WTC11 (cell line): ENCODE measurements at regions not wholly inside any gene's neighbourhood (a gene's known extent, or its start where the extent isn't known, plus 50 kb on each side); places are given as distances from the start of the nearest gene placed in this dataset.

Source experiments
- ATAC-seq: fragments of 200-7000 bp; cut with Tn5 transposase; 2 replicates; pipeline ENCODE4 v1.10.0; 2021; ENCODE audit warnings: mild to moderate bottlenecking, moderate library complexity
- CTCF ChIA-PET: fragments of 300-600 bp; sonication (Branson Sonifier 250); formaldehyde crosslinking; loops from one replicate; lab custom pipeline; 2021; ENCODE audit warnings: antibody characterized with exemption; lab: Charles Lee
- POLR2A ChIA-PET: fragments of 350-600 bp; sonication (Branson Sonifier 250); formaldehyde crosslinking; loops from one replicate; lab custom pipeline; 2021; ENCODE audit warnings: antibody characterized with exemption; lab: Charles Lee
- DNase-seq: peaks from one replicate; pipeline ENCODE4 v3.0.0; 2021; ENCODE audit warnings: low spot score
- H3K27ac Mint-ChIP-seq: 2 replicates; pipeline ENCODE4 v1.8.0; 2021; ENCODE audit warnings: mixed read lengths
- H3K27me3 Mint-ChIP-seq: 2 replicates; pipeline ENCODE4 v1.8.0; 2021; ENCODE audit warnings: low read depth, mild to moderate bottlenecking, moderate library complexity, mixed read lengths
- H3K36me3 Mint-ChIP-seq: 2 replicates; pipeline ENCODE4 v1.8.0; 2021; ENCODE audit warnings: mixed read lengths
- H3K4me1 Mint-ChIP-seq: 2 replicates; pipeline ENCODE4 v1.8.0; 2022; ENCODE audit warnings: mixed read lengths
- H3K4me3 Mint-ChIP-seq: 2 replicates; pipeline ENCODE4 v1.8.0; 2021; ENCODE audit warnings: mild to moderate bottlenecking, moderate library complexity, mixed read lengths
- H3K9me3 Mint-ChIP-seq: 2 replicates; pipeline ENCODE4 v1.8.0; 2021; ENCODE audit warnings: mixed read lengths
- ELF4 ChIP-seq: sonication (generic); formaldehyde crosslinking; IDR thresholded peaks from 2 replicates; pipeline ENCODE4 v1.8.1; 2022; ENCODE audit warnings: low read depth, mild to moderate bottlenecking, moderate library complexity, missing genetic modification reagents
- ESRRA ChIP-seq: sonication (generic); formaldehyde crosslinking; IDR thresholded peaks from 2 replicates; pipeline ENCODE4 v1.8.1; 2022; ENCODE audit warnings: mild to moderate bottlenecking, missing genetic modification reagents, borderline replicate concordance
- FOXJ3 ChIP-seq: sonication (generic); formaldehyde crosslinking; IDR thresholded peaks from 2 replicates; pipeline ENCODE4 v1.9.0; 2021; ENCODE audit warnings: missing genetic modification reagents, mild to moderate bottlenecking, borderline replicate concordance
- FOXK1 ChIP-seq: sonication (generic); formaldehyde crosslinking; IDR thresholded peaks from 2 replicates; pipeline ENCODE4 v1.8.0; 2022; ENCODE audit warnings: mild to moderate bottlenecking, moderate library complexity, missing genetic modification reagents
- MXD4 ChIP-seq: fragments of 250-450 bp; sonication (Bioruptor Pico); IDR thresholded peaks from 2 replicates; pipeline ENCODE4 v1.8.0; 2021; ENCODE audit warnings: mild to moderate bottlenecking, moderate library complexity, borderline replicate concordance
- MYBL2 ChIP-seq: sonication (generic); formaldehyde crosslinking; IDR thresholded peaks from 2 replicates; pipeline ENCODE4 v1.8.1; 2023; ENCODE audit warnings: mild to moderate bottlenecking, moderate library complexity, missing genetic modification reagents
- NFYB ChIP-seq: sonication (generic); formaldehyde crosslinking; conservative IDR thresholded peaks from 2 replicates; pipeline ENCODE4 v1.8.0; 2022; ENCODE audit warnings: low read depth, missing genetic modification reagents
- OVOL2 ChIP-seq: fragments of 250-450 bp; sonication (Bioruptor Pico); IDR thresholded peaks from 2 replicates; pipeline ENCODE4 v1.9.0; 2021; ENCODE audit warnings: mild to moderate bottlenecking, borderline replicate concordance
- PRRX2 ChIP-seq: fragments of 250-450 bp; sonication (Bioruptor Pico); IDR thresholded peaks from 2 replicates; pipeline ENCODE4 v1.8.0; 2021; ENCODE audit warnings: mild to moderate bottlenecking
- RELA ChIP-seq: sonication (generic); formaldehyde crosslinking; IDR thresholded peaks from 2 replicates; pipeline ENCODE4 v1.8.1; 2022; ENCODE audit warnings: missing genetic modification reagents, mild to moderate bottlenecking, borderline replicate concordance
- SMAD3 ChIP-seq: sonication (generic); formaldehyde crosslinking; IDR thresholded peaks from 2 replicates; pipeline ENCODE4 v1.8.0; 2022; ENCODE audit warnings: missing genetic modification reagents, mild to moderate bottlenecking, borderline replicate concordance
- SOX15 ChIP-seq: fragments of 250-450 bp; sonication (Bioruptor Pico); IDR thresholded peaks from 2 replicates; pipeline ENCODE4 v1.9.0; 2021; ENCODE audit warnings: mild to moderate bottlenecking
- ZNF232 ChIP-seq: sonication (generic); formaldehyde crosslinking; IDR thresholded peaks from 2 replicates; pipeline ENCODE4 v1.8.0; 2022; ENCODE audit warnings: mild to moderate bottlenecking, missing genetic modification reagents
- ZNF317 ChIP-seq: sonication (generic); formaldehyde crosslinking; IDR thresholded peaks from 2 replicates; pipeline ENCODE4 v1.8.1; 2023; ENCODE audit warnings: low read depth, mild to moderate bottlenecking, moderate library complexity, missing genetic modification reagents, borderline replicate concordance
- TF ChIP-seq, protein P1 (sequence below): sonication (generic); formaldehyde crosslinking; IDR thresholded peaks from 2 replicates; pipeline ENCODE4 v1.8.0; 2023; ENCODE audit warnings: missing genetic modification reagents, mild to moderate bottlenecking, borderline replicate concordance
- TF ChIP-seq, protein P2 (sequence below): sonication (generic); formaldehyde crosslinking; IDR thresholded peaks from 2 replicates; pipeline ENCODE4 v1.8.1; 2022; ENCODE audit warnings: low read depth, missing genetic modification reagents, borderline replicate concordance
- TF ChIP-seq, protein P3 (sequence below): fragments of 250-450 bp; sonication (Bioruptor Pico); IDR thresholded peaks from 2 replicates; pipeline ENCODE4 v1.8.0; 2021; ENCODE audit warnings: mild to moderate bottlenecking
- TF ChIP-seq, protein P4 (sequence below): sonication (generic); formaldehyde crosslinking; IDR thresholded peaks from 2 replicates; pipeline ENCODE4 v1.8.1; 2023; ENCODE audit warnings: mild to moderate bottlenecking, missing genetic modification reagents, moderate library complexity
- TF ChIP-seq, protein P5 (sequence below): sonication (generic); formaldehyde crosslinking; IDR thresholded peaks from 2 replicates; pipeline ENCODE4 v1.8.1; 2023; ENCODE audit warnings: mild to moderate bottlenecking, missing genetic modification reagents
- TF ChIP-seq, protein P6 (sequence below): sonication (generic); formaldehyde crosslinking; IDR thresholded peaks from 2 replicates; pipeline ENCODE4 v1.8.1; 2023; ENCODE audit warnings: mild to moderate bottlenecking, missing genetic modification reagents
- TF ChIP-seq, protein P7 (sequence below): sonication (generic); formaldehyde crosslinking; IDR thresholded peaks from 2 replicates; pipeline ENCODE4 v1.8.1; 2023; ENCODE audit warnings: mild to moderate bottlenecking, missing genetic modification reagents, moderate library complexity
- TF ChIP-seq, protein P8 (sequence below): sonication (generic); formaldehyde crosslinking; IDR thresholded peaks from 2 replicates; pipeline ENCODE4 v1.8.0; 2022; ENCODE audit warnings: mild to moderate bottlenecking, missing genetic modification reagents

DNA sequence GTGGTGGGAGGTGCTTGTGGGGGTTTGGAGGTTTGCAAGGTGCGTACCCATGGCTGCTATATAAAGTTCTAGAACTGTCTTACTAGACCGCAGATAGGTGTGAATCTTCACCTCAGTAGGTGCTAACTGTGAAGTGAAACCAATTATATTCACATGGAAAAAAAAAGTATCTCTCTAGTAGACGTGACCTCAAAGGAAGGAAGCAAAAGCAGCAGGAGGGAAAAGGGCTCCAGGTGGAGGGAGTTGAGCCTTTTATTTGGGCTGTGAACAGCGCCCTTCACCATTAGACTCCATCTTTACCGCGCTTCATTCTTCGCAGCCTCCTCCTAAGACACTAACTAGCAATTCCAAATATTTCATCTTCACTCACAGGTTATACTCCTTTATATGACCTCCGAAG, 129.8 kb downstream of the TBX19 start (continued):
- TF ChIP-seq, protein P1, sequence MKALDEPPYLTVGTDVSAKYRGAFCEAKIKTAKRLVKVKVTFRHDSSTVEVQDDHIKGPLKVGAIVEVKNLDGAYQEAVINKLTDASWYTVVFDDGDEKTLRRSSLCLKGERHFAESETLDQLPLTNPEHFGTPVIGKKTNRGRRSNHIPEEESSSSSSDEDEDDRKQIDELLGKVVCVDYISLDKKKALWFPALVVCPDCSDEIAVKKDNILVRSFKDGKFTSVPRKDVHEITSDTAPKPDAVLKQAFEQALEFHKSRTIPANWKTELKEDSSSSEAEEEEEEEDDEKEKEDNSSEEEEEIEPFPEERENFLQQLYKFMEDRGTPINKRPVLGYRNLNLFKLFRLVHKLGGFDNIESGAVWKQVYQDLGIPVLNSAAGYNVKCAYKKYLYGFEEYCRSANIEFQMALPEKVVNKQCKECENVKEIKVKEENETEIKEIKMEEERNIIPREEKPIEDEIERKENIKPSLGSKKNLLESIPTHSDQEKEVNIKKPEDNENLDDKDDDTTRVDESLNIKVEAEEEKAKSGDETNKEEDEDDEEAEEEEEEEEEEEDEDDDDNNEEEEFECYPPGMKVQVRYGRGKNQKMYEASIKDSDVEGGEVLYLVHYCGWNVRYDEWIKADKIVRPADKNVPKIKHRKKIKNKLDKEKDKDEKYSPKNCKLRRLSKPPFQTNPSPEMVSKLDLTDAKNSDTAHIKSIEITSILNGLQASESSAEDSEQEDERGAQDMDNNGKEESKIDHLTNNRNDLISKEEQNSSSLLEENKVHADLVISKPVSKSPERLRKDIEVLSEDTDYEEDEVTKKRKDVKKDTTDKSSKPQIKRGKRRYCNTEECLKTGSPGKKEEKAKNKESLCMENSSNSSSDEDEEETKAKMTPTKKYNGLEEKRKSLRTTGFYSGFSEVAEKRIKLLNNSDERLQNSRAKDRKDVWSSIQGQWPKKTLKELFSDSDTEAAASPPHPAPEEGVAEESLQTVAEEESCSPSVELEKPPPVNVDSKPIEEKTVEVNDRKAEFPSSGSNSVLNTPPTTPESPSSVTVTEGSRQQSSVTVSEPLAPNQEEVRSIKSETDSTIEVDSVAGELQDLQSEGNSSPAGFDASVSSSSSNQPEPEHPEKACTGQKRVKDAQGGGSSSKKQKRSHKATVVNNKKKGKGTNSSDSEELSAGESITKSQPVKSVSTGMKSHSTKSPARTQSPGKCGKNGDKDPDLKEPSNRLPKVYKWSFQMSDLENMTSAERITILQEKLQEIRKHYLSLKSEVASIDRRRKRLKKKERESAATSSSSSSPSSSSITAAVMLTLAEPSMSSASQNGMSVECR (CRISPR knock-in tag) = no peak
- TF ChIP-seq, protein P2, sequence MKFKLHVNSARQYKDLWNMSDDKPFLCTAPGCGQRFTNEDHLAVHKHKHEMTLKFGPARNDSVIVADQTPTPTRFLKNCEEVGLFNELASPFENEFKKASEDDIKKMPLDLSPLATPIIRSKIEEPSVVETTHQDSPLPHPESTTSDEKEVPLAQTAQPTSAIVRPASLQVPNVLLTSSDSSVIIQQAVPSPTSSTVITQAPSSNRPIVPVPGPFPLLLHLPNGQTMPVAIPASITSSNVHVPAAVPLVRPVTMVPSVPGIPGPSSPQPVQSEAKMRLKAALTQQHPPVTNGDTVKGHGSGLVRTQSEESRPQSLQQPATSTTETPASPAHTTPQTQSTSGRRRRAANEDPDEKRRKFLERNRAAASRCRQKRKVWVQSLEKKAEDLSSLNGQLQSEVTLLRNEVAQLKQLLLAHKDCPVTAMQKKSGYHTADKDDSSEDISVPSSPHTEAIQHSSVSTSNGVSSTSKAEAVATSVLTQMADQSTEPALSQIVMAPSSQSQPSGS (CRISPR knock-in tag) = no peak
- TF ChIP-seq, protein P3, sequence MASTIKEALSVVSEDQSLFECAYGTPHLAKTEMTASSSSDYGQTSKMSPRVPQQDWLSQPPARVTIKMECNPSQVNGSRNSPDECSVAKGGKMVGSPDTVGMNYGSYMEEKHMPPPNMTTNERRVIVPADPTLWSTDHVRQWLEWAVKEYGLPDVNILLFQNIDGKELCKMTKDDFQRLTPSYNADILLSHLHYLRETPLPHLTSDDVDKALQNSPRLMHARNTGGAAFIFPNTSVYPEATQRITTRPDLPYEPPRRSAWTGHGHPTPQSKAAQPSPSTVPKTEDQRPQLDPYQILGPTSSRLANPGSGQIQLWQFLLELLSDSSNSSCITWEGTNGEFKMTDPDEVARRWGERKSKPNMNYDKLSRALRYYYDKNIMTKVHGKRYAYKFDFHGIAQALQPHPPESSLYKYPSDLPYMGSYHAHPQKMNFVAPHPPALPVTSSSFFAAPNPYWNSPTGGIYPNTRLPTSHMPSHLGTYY = no peak
- TF ChIP-seq RELA = no peak
- TF ChIP-seq FOXJ3 (CRISPR knock-in tag) = no peak
- no peak for TF ChIP-seq MXD4 (CRISPR knock-in tag)
- no peak for TF ChIP-seq OVOL2 (CRISPR knock-in tag)
- TF ChIP-seq, protein P4, sequence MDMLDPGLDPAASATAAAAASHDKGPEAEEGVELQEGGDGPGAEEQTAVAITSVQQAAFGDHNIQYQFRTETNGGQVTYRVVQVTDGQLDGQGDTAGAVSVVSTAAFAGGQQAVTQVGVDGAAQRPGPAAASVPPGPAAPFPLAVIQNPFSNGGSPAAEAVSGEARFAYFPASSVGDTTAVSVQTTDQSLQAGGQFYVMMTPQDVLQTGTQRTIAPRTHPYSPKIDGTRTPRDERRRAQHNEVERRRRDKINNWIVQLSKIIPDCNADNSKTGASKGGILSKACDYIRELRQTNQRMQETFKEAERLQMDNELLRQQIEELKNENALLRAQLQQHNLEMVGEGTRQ (CRISPR knock-in tag) = no peak
- no peak for TF ChIP-seq ESRRA (CRISPR knock-in tag)
- TF ChIP-seq ZNF232 (CRISPR knock-in tag) = no peak

DNA sequence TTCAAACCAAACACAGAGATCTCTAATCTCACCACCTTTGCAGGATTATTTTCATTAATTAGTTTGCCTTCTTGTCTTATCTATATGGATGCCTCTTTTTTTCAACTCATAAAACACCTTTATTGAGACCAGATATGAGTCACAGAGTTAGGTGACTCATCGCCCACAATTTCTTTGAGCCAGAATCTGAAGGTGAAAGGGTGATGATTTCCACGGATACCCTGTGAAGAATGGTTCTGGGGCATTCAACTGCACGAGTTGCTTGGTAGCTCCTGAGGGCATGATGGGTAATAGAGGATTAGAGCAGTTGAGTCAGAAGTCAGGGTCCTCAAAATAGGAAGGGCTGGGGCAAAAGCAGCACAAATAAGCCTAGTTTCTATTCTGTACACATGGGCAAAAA, 128.2 kb downstream of the TBX19 start:
- POLR2A ChIA-PET = no interaction called here
- no peak for ATAC-seq
- TF ChIP-seq MXD4 (CRISPR knock-in tag) (no peak), ZNF232 (CRISPR knock-in tag) (no peak), MYBL2 (no peak), PRRX2 (CRISPR knock-in tag) (no peak), ZNF317 (CRISPR knock-in tag) (no peak), SOX15 (no peak), SMAD3 (CRISPR knock-in tag) (no peak), ELF4 (CRISPR knock-in tag) (no peak), ESRRA (CRISPR knock-in tag) (no peak), FOXK1 (no peak), NFYB (no peak)
- TF ChIP-seq, protein P5, sequence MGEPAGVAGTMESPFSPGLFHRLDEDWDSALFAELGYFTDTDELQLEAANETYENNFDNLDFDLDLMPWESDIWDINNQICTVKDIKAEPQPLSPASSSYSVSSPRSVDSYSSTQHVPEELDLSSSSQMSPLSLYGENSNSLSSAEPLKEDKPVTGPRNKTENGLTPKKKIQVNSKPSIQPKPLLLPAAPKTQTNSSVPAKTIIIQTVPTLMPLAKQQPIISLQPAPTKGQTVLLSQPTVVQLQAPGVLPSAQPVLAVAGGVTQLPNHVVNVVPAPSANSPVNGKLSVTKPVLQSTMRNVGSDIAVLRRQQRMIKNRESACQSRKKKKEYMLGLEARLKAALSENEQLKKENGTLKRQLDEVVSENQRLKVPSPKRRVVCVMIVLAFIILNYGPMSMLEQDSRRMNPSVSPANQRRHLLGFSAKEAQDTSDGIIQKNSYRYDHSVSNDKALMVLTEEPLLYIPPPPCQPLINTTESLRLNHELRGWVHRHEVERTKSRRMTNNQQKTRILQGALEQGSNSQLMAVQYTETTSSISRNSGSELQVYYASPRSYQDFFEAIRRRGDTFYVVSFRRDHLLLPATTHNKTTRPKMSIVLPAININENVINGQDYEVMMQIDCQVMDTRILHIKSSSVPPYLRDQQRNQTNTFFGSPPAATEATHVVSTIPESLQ (CRISPR knock-in tag) = no peak
- TF ChIP-seq, protein P6, sequence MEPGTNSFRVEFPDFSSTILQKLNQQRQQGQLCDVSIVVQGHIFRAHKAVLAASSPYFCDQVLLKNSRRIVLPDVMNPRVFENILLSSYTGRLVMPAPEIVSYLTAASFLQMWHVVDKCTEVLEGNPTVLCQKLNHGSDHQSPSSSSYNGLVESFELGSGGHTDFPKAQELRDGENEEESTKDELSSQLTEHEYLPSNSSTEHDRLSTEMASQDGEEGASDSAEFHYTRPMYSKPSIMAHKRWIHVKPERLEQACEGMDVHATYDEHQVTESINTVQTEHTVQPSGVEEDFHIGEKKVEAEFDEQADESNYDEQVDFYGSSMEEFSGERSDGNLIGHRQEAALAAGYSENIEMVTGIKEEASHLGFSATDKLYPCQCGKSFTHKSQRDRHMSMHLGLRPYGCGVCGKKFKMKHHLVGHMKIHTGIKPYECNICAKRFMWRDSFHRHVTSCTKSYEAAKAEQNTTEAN = no peak
- TF ChIP-seq, protein P7, sequence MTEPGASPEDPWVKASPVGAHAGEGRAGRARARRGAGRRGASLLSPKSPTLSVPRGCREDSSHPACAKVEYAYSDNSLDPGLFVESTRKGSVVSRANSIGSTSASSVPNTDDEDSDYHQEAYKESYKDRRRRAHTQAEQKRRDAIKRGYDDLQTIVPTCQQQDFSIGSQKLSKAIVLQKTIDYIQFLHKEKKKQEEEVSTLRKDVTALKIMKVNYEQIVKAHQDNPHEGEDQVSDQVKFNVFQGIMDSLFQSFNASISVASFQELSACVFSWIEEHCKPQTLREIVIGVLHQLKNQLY (CRISPR knock-in tag) = no peak
- TF ChIP-seq, protein P8, sequence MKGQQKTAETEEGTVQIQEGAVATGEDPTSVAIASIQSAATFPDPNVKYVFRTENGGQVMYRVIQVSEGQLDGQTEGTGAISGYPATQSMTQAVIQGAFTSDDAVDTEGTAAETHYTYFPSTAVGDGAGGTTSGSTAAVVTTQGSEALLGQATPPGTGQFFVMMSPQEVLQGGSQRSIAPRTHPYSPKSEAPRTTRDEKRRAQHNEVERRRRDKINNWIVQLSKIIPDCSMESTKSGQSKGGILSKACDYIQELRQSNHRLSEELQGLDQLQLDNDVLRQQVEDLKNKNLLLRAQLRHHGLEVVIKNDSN (CRISPR knock-in tag) = no peak
- TF ChIP-seq, protein P4 (CRISPR knock-in tag) = no peak

More for the DNA sequence above, 128.2 kb downstream of the TBX19 start:
- H3K4me1 Mint-ChIP-seq = no peaks in the 10 kb centered on the region
- no peak overlapping the region for H3K27ac Mint-ChIP-seq
- H3K27me3 Mint-ChIP-seq = no peaks in the 10 kb centered on the region; the same call in 1 of the 2 replicates
- H3K4me3 Mint-ChIP-seq = no peak overlapping the region
- H3K9me3 Mint-ChIP-seq = peaks cover 18% of the 10 kb centered on the region
- CTCF ChIA-PET = interaction anchor here (0.8 kb wide), 1 partner anchor 174 kb away, joined by 3 read pairs; no protein-coding TSS in a partner anchor
- DNase-seq = no peak
- H3K36me3 Mint-ChIP-seq = peaks cover 9% of the 10 kb centered on the region; the same call in 1 of the 2 replicates
